ENCODE measurements at regions not wholly inside any gene's neighbourhood (a gene's known extent, or its start where the extent isn't known, plus 50 kb on each side); places are given as distances from the start of the nearest gene placed in this dataset.
A peak's percentile ranks its signal among the peaks of the same experiment; 100 is the strongest.

DNA sequence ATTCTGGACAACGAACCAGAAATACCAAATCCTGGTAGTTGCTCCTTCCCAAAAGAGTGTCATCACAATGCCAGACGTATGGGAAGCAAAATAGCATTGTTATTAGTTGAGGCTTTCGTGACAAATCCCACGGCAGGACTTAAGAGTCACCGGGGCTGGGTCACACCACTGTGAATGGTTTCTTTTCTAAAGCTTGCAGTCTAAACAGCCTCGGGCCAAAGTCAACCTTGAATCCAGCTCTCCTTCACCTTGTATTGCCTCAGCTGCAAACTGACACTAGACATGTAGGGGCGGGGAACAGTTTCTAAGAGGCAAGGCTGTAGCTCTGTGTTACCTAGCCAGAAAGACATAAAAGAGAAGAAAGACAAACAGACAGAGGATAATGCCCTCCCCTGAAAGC, 734.8 kb downstream of the MED13L start:
- no peak overlapping the region for H3K4me3 ChIP-seq (ENCODE audit: control insufficient read depth, low read depth, low read length)
- DNase-seq (ENCODE audit: low read depth): no peak
- no peak for TF ChIP-seq CTCF (IDR thresholded peaks at IDR 0.05; ENCODE audit: control insufficient read depth, insufficient read depth, low read depth, low read length, missing control alignments)

DNA sequence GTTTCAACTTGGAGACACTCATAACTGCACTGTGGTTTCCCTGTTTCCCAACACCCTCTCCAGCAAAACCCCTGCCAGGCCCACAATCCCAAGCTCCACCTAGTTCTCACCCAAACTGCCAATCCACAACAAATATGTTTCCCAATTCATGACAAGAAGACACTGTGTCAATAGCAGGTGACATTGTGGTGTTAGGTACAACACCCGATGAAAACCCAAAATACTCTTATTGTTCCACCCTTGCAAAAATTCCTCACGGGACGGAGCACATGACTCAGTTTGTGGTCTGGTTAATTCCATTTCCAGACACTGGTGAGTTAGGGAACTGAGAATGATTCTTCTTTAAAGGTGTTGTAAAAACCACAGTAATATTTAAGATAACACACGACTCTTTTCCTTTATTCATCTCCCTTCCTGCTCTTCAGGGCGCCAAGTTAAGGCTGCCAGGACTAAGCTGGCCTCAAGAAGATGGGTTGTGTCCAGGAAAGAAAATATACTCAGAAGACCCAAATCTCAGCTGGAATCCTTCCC, 735.5 kb downstream of the MED13L start:
- DNase-seq (ENCODE audit: low read depth): peak; percentile 33
- TF ChIP-seq CTCF (IDR thresholded peaks at IDR 0.05; ENCODE audit: control insufficient read depth, insufficient read depth, low read depth, low read length, missing control alignments): no peak
- no peak overlapping the region for H3K4me3 ChIP-seq (ENCODE audit: control insufficient read depth, low read depth, low read length)

GRCh38 chr12:115528466-115528865, 749.0 kb downstream of the MED13L start:
- TF ChIP-seq CTCF (IDR thresholded peaks at IDR 0.05; ENCODE audit: control insufficient read depth, insufficient read depth, low read depth, low read length, missing control alignments): no peak
- H3K4me3 ChIP-seq (ENCODE audit: control insufficient read depth, low read depth, low read length): no peak overlapping the region
- DNase-seq (ENCODE audit: low read depth): no peak

- no peak for DNase-seq (ENCODE audit: low read depth)
- no peak for TF ChIP-seq CTCF (IDR thresholded peaks at IDR 0.05; ENCODE audit: control insufficient read depth, insufficient read depth, low read depth, low read length, missing control alignments)
- H3K4me3 ChIP-seq (ENCODE audit: control insufficient read depth, low read depth, low read length): no peak overlapping the region
These were observed 755.6 kb downstream of the MED13L start for GRCh38 chr12:115521771-115522409.

GRCh38 chr12:115519887-115520286, 757.6 kb downstream of the MED13L start:
- DNase-seq (ENCODE audit: low read depth): no peak

DNA sequence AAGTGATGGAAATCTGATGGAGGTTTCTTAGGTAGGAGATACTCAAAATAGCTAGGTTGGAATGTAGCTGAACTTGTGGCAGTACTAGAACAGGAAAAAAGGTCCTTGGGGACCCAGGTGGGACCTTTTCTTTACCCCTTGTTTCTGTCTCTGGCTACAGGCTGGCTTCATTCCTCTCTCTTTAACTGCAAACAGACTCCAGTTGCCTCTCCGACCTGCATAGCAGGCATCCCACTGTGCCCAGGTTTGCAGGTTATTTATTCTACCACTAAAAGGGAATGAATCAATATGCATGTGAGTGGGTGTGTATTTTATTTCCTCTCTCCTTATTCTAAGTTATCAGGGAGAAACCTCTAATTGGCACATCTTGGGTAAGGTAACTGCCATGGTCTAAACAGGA, 758.1 kb downstream of the MED13L start:
- TF ChIP-seq CTCF (IDR thresholded peaks at IDR 0.05; ENCODE audit: control insufficient read depth, insufficient read depth, low read depth, low read length, missing control alignments): no peak
- no peak for DNase-seq (ENCODE audit: low read depth)
- no peak overlapping the region for H3K4me3 ChIP-seq (ENCODE audit: control insufficient read depth, low read depth, low read length)

More at GRCh38 chr12:115519887-115520286, 757.6 kb downstream of the MED13L start:
- H3K4me3 ChIP-seq (ENCODE audit: control insufficient read depth, low read depth, low read length): no peak overlapping the region
- TF ChIP-seq CTCF (IDR thresholded peaks at IDR 0.05; ENCODE audit: control insufficient read depth, insufficient read depth, low read depth, low read length, missing control alignments): no peak
